HepG2 (cell line): ENCODE measurements at regions not wholly inside any gene's neighbourhood (a gene's known extent, or its start where the extent isn't known, plus 50 kb on each side); places are given as distances from the start of the nearest gene placed in this dataset.
A peak's percentile ranks its signal among the peaks of the same experiment; 100 is the strongest.

ENCODE experiments used
- ATAC-seq: fragments of 200-7000 bp; cut with Tn5 transposase; 3 replicates; pipeline ENCODE4 v1.9.1; 2020; ENCODE audit warnings: mild to moderate bottlenecking, moderate library complexity
- BruUV-seq: library from RNA; stranded (reverse); fragments of 400-500 nt; replicated peaks from 2 replicates; lab custom pipeline; 2021; lab: Mats Ljungman, UMichigan
- CTCF ChIA-PET: fragments of 300-600 bp; formaldehyde crosslinking; extraction: SDS; loops from one replicate; lab custom pipeline; 2021; ENCODE audit warnings: low total read pairs, inconsistent platforms, low intra/inter-chr PET ratio; lab: Yijun Ruan, JAX
- POLR2A ChIA-PET: fragments of 350-600 bp; sonication (Branson Sonifier 250); formaldehyde crosslinking; loops from one replicate; lab custom pipeline; 2020; ENCODE audit warnings: antibody characterized with exemption, inconsistent platforms; lab: Yijun Ruan, JAX
- DNase-seq: peaks from one replicate; pipeline ENCODE4 v3.0.0-alpha.2; 2015; ENCODE audit warnings: low spot score
- FAIRE-seq: peaks from 3 replicates; lab custom pipeline; 2011; peaks lifted over from hg19 to GRCh38; lab: Jason Lieb, UNC
- H2AFZ ChIP-seq: one replicate; pipeline ENCODE4 v1.6.1; 2011; ENCODE audit warnings: low read length, inconsistent platforms
- H3K27ac ChIP-seq: fragments of 300-600 bp; 3 replicates; pipeline ENCODE4 v1.8.0; 2011; ENCODE audit warnings: mixed run types, mild to moderate bottlenecking, mixed read lengths, low read length, inconsistent platforms; ENCODE audit not compliant: insufficient read depth; ENCODE audit errors: extremely low read length
- H3K27me3 ChIP-seq, 2 experiments: fragments of 200-600 bp in 1 of 2; 2 replicates in 1 of 2; 3 replicates in 1 of 2; pipeline versions ENCODE4 v1.6.0 to v1.8.0; 2011; ENCODE audit warnings: low read length in 2 of 2, mild to moderate bottlenecking in 2 of 2, moderate library complexity in 2 of 2, inconsistent platforms in 1 of 2; ENCODE audit not compliant: insufficient read depth in 2 of 2, control insufficient read depth in 1 of 2
- H3K36me3 ChIP-seq, 2 experiments: fragments of 200-600 bp in 1 of 2; replicated peaks in 1 of 2; 2 replicates in 1 of 2; 3 replicates in 1 of 2; pipeline versions ENCODE4 v1.5.1 to v1.8.0; 2011; ENCODE audit warnings: low read length in 2 of 2, inconsistent platforms in 1 of 2; ENCODE audit not compliant: insufficient read depth in 2 of 2, control insufficient read depth in 1 of 2
- H3K4me1 ChIP-seq: 2 replicates; pipeline ENCODE4 v1.5.1; 2012; ENCODE audit warnings: low read length, inconsistent platforms; ENCODE audit not compliant: insufficient read depth
- H3K4me2 ChIP-seq: 2 replicates; pipeline ENCODE4 v1.6.0; 2011; ENCODE audit warnings: low read depth, low read length, inconsistent platforms
- H3K4me3 ChIP-seq, 3 experiments: fragments of 200-600 bp in 1 of 3; sonication (generic), shearing (Covaris generic) in 1 of 3; replicated peaks in 1 of 3; 2 replicates each; pipeline ENCODE4 v1.5.1; 2011 to 2016; ENCODE audit warnings: low read length in 3 of 3, inconsistent platforms in 2 of 3, low read depth in 2 of 3, mild to moderate bottlenecking in 2 of 3, control low read depth in 1 of 3, mixed read lengths in 1 of 3; ENCODE audit not compliant: insufficient read depth in 1 of 3
- H3K79me2 ChIP-seq: one replicate; pipeline ENCODE4 v1.6.1; 2011; ENCODE audit warnings: low read length, inconsistent platforms; ENCODE audit not compliant: insufficient read depth
- H3K9ac ChIP-seq: 2 replicates; pipeline ENCODE4 v1.6.0; 2011; ENCODE audit warnings: mild to moderate bottlenecking, low read depth, low read length, inconsistent platforms; ENCODE audit not compliant: insufficient read depth
- H3K9me3 ChIP-seq: 2 replicates; pipeline ENCODE4 v1.5.1; 2012; ENCODE audit warnings: mild to moderate bottlenecking, low read length
- H4K20me1 ChIP-seq: 2 replicates; pipeline ENCODE4 v1.6.0; 2011; ENCODE audit warnings: inconsistent platforms, mild to moderate bottlenecking, low read length, moderate library complexity; ENCODE audit not compliant: insufficient read depth
- HDAC6 ChIP-seq: fragments of 200-600 bp; sonication (generic); IDR thresholded peaks from 2 replicates; pipeline ENCODE4 v1.7.0; 2017; ENCODE audit warnings: mild to moderate bottlenecking, antibody characterized with exemption, low read length, low read depth
- KLF15 ChIP-seq: sonication (generic); formaldehyde crosslinking; IDR thresholded peaks from 2 replicates; pipeline ENCODE4 v1.8.1; 2023; ENCODE audit warnings: borderline replicate concordance, mild to moderate bottlenecking, inconsistent platforms, missing genetic modification reagents, mixed read lengths
- MYC ChIP-seq: sonication (generic); formaldehyde crosslinking; IDR thresholded peaks from 2 replicates; pipeline ENCODE4 v1.9.0; 2021; ENCODE audit warnings: missing genetic modification reagents, borderline replicate concordance
- MZF1 ChIP-seq: sonication (generic); formaldehyde crosslinking; IDR thresholded peaks from 2 replicates; pipeline ENCODE4 v1.8.1; 2023; ENCODE audit warnings: mild to moderate bottlenecking, missing genetic modification reagents, borderline replicate concordance
- NCOR1 ChIP-seq: fragments of 200-600 bp; sonication (generic); IDR thresholded peaks from 2 replicates; pipeline ENCODE4 v1.7.0; 2017; ENCODE audit warnings: antibody characterized with exemption, low read length, borderline replicate concordance
- SP140L ChIP-seq: sonication (generic); formaldehyde crosslinking; IDR thresholded peaks from 2 replicates; pipeline ENCODE4 v1.4.0; 2020; ENCODE audit warnings: missing genetic modification reagents, borderline replicate concordance
- THAP11 ChIP-seq: IDR thresholded peaks from 2 replicates; pipeline ENCODE4 v1.6.1; 2016; ENCODE audit warnings: missing biosample characterization, missing genetic modification reagents
- ZNF549 ChIP-seq: sonication (generic); formaldehyde crosslinking; IDR thresholded peaks from 2 replicates; pipeline ENCODE4 v1.5.0; 2020; ENCODE audit warnings: missing genetic modification reagents
- WGBS: methylation state at CpG from one replicate; pipeline ENCODE4 v1.1.6; 2017; ENCODE audit warnings: low lambda C conversion rate; 5-methylcytosine and 5-hydroxymethylcytosine counted together
- in situ Hi-C: cut with HindIII; loops from 2 replicates; pipeline ENCODE4 v1.10.0; 2017; ENCODE audit warnings: low pct_unique_long_range_greater_than_20kb; ENCODE audit not compliant: extremely low pct_ligation_motif_present
- intact Hi-C: fragments of 100-400 bp; cut with micrococcal nuclease; formaldehyde crosslinking; loops from one replicate; pipeline ENCODE4 v1.10.0; 2022; ENCODE audit not compliant: unreplicated experiment
- TF ChIP-seq, protein P1 (sequence below): sonication (generic); formaldehyde crosslinking; IDR thresholded peaks from 2 replicates; pipeline ENCODE4 v1.4.0; 2020; ENCODE audit warnings: missing genetic modification reagents
- TF ChIP-seq, protein P2 (sequence below): sonication (generic); formaldehyde crosslinking; IDR thresholded peaks from 2 replicates; pipeline ENCODE4 v1.4.0; 2020; ENCODE audit warnings: low read depth, mild to moderate bottlenecking, missing genetic modification reagents

DNA sequence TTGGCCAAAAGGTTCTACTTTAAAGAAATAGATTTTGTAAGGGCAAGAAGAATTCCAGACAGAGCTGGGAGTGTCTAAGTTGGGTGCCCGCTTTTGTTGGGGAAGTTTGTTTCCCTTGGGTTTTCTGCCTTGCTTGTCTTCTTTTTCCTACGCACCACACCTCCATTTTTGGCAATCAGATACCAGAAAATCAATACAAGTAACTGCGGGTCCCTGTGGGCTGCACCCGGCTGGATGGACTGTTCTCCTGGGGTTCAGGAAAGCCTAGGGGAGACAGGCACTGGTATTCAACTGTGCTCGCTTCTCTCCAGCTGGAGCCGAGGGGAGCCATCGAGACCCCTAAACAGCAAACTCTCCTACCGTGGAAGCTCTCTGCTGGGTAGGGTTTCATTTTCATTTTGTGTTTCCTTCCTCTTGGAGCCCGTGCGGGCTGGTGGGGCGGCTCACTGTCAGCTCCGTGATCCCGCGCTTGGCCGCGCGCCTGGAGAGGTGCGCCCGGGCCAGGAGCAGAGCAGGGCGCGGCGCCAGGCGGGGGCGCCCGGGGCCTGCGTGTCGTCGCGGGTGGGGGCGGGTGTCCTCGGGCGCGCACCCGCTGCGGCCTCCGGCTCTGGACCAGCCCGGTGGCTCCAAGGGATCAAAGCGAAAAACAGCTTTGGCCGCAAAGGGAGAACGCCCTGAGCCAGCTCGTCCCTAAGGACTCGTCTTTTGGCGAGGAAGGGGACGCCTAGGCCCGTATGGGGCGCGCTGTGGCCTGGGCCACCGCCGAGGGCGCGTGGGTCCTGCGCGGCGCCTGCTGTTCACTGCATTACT is 347.2 kb downstream of the ZNF536 start (continued):
- TF ChIP-seq, protein P1, sequence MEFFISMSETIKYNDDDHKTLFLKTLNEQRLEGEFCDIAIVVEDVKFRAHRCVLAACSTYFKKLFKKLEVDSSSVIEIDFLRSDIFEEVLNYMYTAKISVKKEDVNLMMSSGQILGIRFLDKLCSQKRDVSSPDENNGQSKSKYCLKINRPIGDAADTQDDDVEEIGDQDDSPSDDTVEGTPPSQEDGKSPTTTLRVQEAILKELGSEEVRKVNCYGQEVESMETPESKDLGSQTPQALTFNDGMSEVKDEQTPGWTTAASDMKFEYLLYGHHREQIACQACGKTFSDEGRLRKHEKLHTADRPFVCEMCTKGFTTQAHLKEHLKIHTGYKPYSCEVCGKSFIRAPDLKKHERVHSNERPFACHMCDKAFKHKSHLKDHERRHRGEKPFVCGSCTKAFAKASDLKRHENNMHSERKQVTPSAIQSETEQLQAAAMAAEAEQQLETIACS (CRISPR knock-in tag): peak; percentile 37; the same call in 1 of the 2 replicates
- peak; percentile 86; the same call in 1 of the 2 replicates for TF ChIP-seq HDAC6
- no peak for TF ChIP-seq MZF1 (CRISPR knock-in tag)
- TF ChIP-seq NCOR1: no peak
- TF ChIP-seq, protein P2, sequence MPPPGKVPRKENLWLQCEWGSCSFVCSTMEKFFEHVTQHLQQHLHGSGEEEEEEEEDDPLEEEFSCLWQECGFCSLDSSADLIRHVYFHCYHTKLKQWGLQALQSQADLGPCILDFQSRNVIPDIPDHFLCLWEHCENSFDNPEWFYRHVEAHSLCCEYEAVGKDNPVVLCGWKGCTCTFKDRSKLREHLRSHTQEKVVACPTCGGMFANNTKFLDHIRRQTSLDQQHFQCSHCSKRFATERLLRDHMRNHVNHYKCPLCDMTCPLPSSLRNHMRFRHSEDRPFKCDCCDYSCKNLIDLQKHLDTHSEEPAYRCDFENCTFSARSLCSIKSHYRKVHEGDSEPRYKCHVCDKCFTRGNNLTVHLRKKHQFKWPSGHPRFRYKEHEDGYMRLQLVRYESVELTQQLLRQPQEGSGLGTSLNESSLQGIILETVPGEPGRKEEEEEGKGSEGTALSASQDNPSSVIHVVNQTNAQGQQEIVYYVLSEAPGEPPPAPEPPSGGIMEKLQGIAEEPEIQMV (CRISPR knock-in tag): no peak
- no peak for TF ChIP-seq SP140L (CRISPR knock-in tag)
- no peak for TF ChIP-seq MYC (CRISPR knock-in tag)
- no peak for TF ChIP-seq KLF15

DNA sequence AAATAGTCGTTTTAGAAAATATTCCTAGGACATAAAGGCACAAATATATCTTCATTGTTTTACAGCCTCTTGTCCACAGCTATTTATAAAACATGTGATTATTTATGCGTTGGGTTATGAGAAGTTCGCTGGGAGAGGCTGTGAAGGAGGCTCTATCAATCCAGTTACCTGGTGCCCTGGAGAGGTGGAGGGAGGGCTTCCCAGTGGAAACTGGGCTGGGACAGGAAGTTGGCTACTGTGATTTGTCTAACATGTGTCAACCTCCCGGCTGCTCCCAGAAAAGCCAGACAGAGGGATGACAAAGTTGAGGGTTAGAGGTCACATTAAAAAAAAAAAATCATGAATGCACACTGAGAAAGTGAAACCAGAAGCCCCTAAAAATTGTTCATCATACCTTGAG is 346.5 kb downstream of the ZNF536 start:
- Histone ChIP-seq H3K4me2 (no peak overlapping the region), H3K27ac (no peak overlapping the region), H3K4me1 (no peaks in the 10 kb centered on the region), H4K20me1 (no peaks in the 10 kb centered on the region), H3K27me3 (peaks cover 0 to 5% of the 10 kb centered on the region in 2 experiments; a peak in 1 of 5 replicates), H3K9me3 (no peaks in the 10 kb centered on the region), H3K36me3 (no peaks in the 10 kb centered on the region), H2AFZ (no peak overlapping the region), H3K4me3 (0 out of 6 replicates have a peak overlapping the region, but pooled peaks of 1 of the 3 experiments have one; percentile 30), H3K79me2 (no peaks in the 10 kb centered on the region), H3K9ac (no peak overlapping the region)
- BruUV-seq: no TSS peak
- TF ChIP-seq THAP11 (CRISPR knock-in tag) (no peak), ZNF549 (CRISPR knock-in tag) (no peak)
- 13% methylated on average over 4 of the region's 4 CpGs for WGBS
- intact Hi-C loops: no loop called here
- ChIA-PET CTCF (no interaction called here), POLR2A (no interaction called here)
- ATAC-seq (no peak), DNase-seq (no peak), FAIRE-seq (no peak)
- in situ Hi-C loops: no loop called here
